A549 (cell line): ENCODE measurements at regions not wholly inside any gene's neighbourhood (a gene's known extent, or its start where the extent isn't known, plus 50 kb on each side); places are given as distances from the start of the nearest gene placed in this dataset.

Experiments used
- ATAC-seq, 2 experiments: fragments of 200-7000 bp in 1 of 2; fragments of >200 bp in 1 of 2; cut with Nextera tagmentation in 1 of 2; cut with Tn5 transposase in 1 of 2; 3 replicates each; pipeline versions ENCODE4 v1.8.0 to v1.9.1; 2018 to 2020; ENCODE audit warnings: mild to moderate bottlenecking in 1 of 2, moderate library complexity in 1 of 2
- CTCF ChIA-PET: fragments of 300-600 bp; sonication (Branson Sonifier 250); formaldehyde crosslinking; extraction: SDS; loops from one replicate; lab custom pipeline; 2021; ENCODE audit warnings: antibody characterized with exemption, inconsistent platforms; lab: Yijun Ruan, JAX
- POLR2A ChIA-PET: fragments of 350-600 bp; formaldehyde crosslinking; extraction: SDS; loops from one replicate; lab custom pipeline; 2021; ENCODE audit warnings: antibody characterized with exemption, inconsistent platforms; lab: Yijun Ruan, JAX
- DNase-seq, 2 experiments: peaks; one replicate each; pipeline versions ENCODE4 v3.0.0 to v3.0.0-alpha.2; 2011 to 2016; ENCODE audit warnings: low read depth in 1 of 2, low spot score in 1 of 2
- FAIRE-seq: peaks from 2 replicates; lab custom pipeline; 2011; peaks lifted over from hg19 to GRCh38; lab: Jason Lieb, UNC
- H3K27ac ChIP-seq, 2 experiments: fragments of >200 bp; sonication (Bioruptor Twin); formaldehyde crosslinking; 3 replicates each; pipeline ENCODE4 v1.5.1; 2016 to 2017
- H3K4me1 ChIP-seq: fragments of >200 bp; sonication (Bioruptor Twin); formaldehyde crosslinking; 3 replicates; pipeline ENCODE4 v1.6.1; 2016
- H3K4me2 ChIP-seq: fragments of >200 bp; sonication (Bioruptor Twin); formaldehyde crosslinking; 3 replicates; pipeline ENCODE4 v1.6.1; 2016
- H3K4me3 ChIP-seq: fragments of >200 bp; sonication (Bioruptor Twin); formaldehyde crosslinking; 3 replicates; pipeline ENCODE4 v1.5.1; 2016
- H3K9me3 ChIP-seq: fragments of >200 bp; sonication (Bioruptor Twin); formaldehyde crosslinking; 3 replicates; pipeline ENCODE4 v1.6.1; 2016
- CEBPB ChIP-seq, 2 experiments: fragments of >200 bp in 1 of 2; sonication (Bioruptor Twin) in 1 of 2; formaldehyde crosslinking in 1 of 2; IDR thresholded peaks; 2 replicates each; pipeline ENCODE4 v1.6.1; 2012 to 2016
- CHD2 ChIP-seq: fragments of 150-350 bp; IDR thresholded peaks from 2 replicates; pipeline ENCODE4 v1.6.1; 2014; ENCODE audit warnings: low read length; ENCODE audit not compliant: partially characterized antibody
- CTCF ChIP-seq: fragments of >200 bp; sonication (Bioruptor Twin); formaldehyde crosslinking; IDR thresholded peaks from 3 replicates; pipeline ENCODE4 v1.5.1; 2016
- E2F6 ChIP-seq: IDR thresholded peaks from 2 replicates; pipeline ENCODE4 v1.6.1; 2012; ENCODE audit warnings: low read depth, borderline replicate concordance
- EHF ChIP-seq: fragments of 250-450 bp; sonication (Bioruptor Pico); IDR thresholded peaks from 2 replicates; pipeline ENCODE4 v1.5.0; 2020; ENCODE audit warnings: mild to moderate bottlenecking
- EP300 ChIP-seq, 2 experiments: fragments of >200 bp; sonication (Bioruptor Twin); formaldehyde crosslinking; IDR thresholded peaks; 2 replicates in 1 of 2; 3 replicates in 1 of 2; pipeline ENCODE4 v1.6.1; 2016 to 2017
- ESRRA ChIP-seq: fragments of 150-350 bp; IDR thresholded peaks from 2 replicates; pipeline ENCODE4 v1.6.1; 2014; ENCODE audit warnings: mild to moderate bottlenecking, low read length, borderline replicate concordance
- FOSB ChIP-seq: fragments of 250-450 bp; sonication (Bioruptor Pico); IDR thresholded peaks from 2 replicates; pipeline ENCODE4 v1.5.0; 2020; ENCODE audit warnings: mild to moderate bottlenecking, moderate library complexity
- FOSL2 ChIP-seq, 2 experiments: fragments of 450-650 bp in 1 of 2; fragments of >200 bp in 1 of 2; sonication (Bioruptor Twin) in 1 of 2; formaldehyde crosslinking; IDR thresholded peaks; 2 replicates each; pipeline versions ENCODE4 v1.5.0 to v1.6.1; 2016 to 2020; ENCODE audit warnings: mild to moderate bottlenecking in 1 of 2, moderate library complexity in 1 of 2
- HES2 ChIP-seq: fragments of >200 bp; sonication (Bioruptor Twin); formaldehyde crosslinking; IDR thresholded peaks from 2 replicates; pipeline ENCODE4 v1.6.1; 2016
- HOXB13 ChIP-seq: fragments of 250-450 bp; sonication (Bioruptor Pico); IDR thresholded peaks from 2 replicates; pipeline ENCODE4 v1.5.0; 2020; ENCODE audit warnings: low read depth, mild to moderate bottlenecking, moderate library complexity
- JUN ChIP-seq, 2 experiments: fragments of >200 bp; sonication (Bioruptor Twin); formaldehyde crosslinking; IDR thresholded peaks; 2 replicates in 1 of 2; 3 replicates in 1 of 2; pipeline ENCODE4 v1.6.1; 2016 to 2017
- JUNB ChIP-seq: fragments of >200 bp; sonication (Bioruptor Twin); formaldehyde crosslinking; IDR thresholded peaks from 2 replicates; pipeline ENCODE4 v1.6.1; 2016
- KDM1A ChIP-seq: fragments of 200-600 bp; sonication (generic); IDR thresholded peaks from 2 replicates; pipeline ENCODE4 v1.6.1; 2016; ENCODE audit warnings: low read depth, mild to moderate bottlenecking
- MAX ChIP-seq: IDR thresholded peaks from 2 replicates; pipeline ENCODE4 v1.6.1; 2012
- NFE2L2 ChIP-seq: fragments of 150-350 bp; conservative IDR thresholded peaks from 2 replicates; pipeline ENCODE4 v1.6.1; 2014; ENCODE audit warnings: low read length
- RAD21 ChIP-seq, 2 experiments: fragments of >200 bp in 1 of 2; sonication (Bioruptor Twin) in 1 of 2; formaldehyde crosslinking in 1 of 2; IDR thresholded peaks in 1 of 2; conservative IDR thresholded peaks in 1 of 2; 2 replicates in 1 of 2; 3 replicates in 1 of 2; pipeline ENCODE4 v1.6.1; 2012 to 2018; ENCODE audit warnings: inconsistent platforms in 1 of 2
- RARB ChIP-seq: fragments of 250-450 bp; sonication (Bioruptor Pico); IDR thresholded peaks from 2 replicates; pipeline ENCODE4 v1.8.0; 2021; ENCODE audit warnings: mild to moderate bottlenecking, moderate library complexity
- RCOR1 ChIP-seq: fragments of 150-350 bp; IDR thresholded peaks from 2 replicates; pipeline ENCODE4 v1.6.1; 2014; ENCODE audit warnings: antibody characterized with exemption, low read length, low read depth
- SMC3 ChIP-seq: fragments of >200 bp; sonication (Bioruptor Twin); formaldehyde crosslinking; IDR thresholded peaks from 3 replicates; pipeline ENCODE4 v1.6.1; 2018; ENCODE audit warnings: inconsistent platforms
- ZC3H11A ChIP-seq: fragments of 450-650 bp; IDR thresholded peaks from 2 replicates; pipeline ENCODE4 v1.6.1; 2014; ENCODE audit warnings: antibody characterized with exemption, mild to moderate bottlenecking
- ZFP36 ChIP-seq: fragments of 450-650 bp; IDR thresholded peaks from 2 replicates; pipeline ENCODE4 v1.6.1; 2014; ENCODE audit warnings: borderline replicate concordance; ENCODE audit not compliant: partially characterized antibody
- WGBS: methylation state at CpG from one replicate; pipeline ENCODE4 v1.1.6; 2017; ENCODE audit errors: missing lambda C conversion rate; 5-methylcytosine and 5-hydroxymethylcytosine counted together

- no peak for TF ChIP-seq EHF
- peak; percentile 54 to 78; a peak in 4 of 5 replicates for TF ChIP-seq JUN (IDR thresholded peaks at IDR 0.05)
- no peak for TF ChIP-seq KDM1A
- no peak for TF ChIP-seq RCOR1
- no peak for TF ChIP-seq CHD2
- TF ChIP-seq RARB (CRISPR knock-in tag) = no peak
- TF ChIP-seq JUNB = no peak
Measured at GRCh38 chrX:10314530-10315104, 157.8 kb downstream of the CLCN4 start (continued).

GRCh38 chrX:10325611-10326010 is 168.8 kb downstream of the CLCN4 start:
- Histone ChIP-seq H3K4me3 (no peak overlapping the region), H3K4me2 (peak overlapping the region; percentile 67; the same call in 2 of the 3 replicates), H3K27ac (peak overlapping the region; percentile 35 to 72; a peak in 4 of 6 replicates), H3K4me1 (peaks cover 36% of the 10 kb centered on the region), H3K9me3 (no peaks in the 10 kb centered on the region)
- FAIRE-seq (peak; percentile 94), DNase-seq (peak in 1 of 2 experiments; percentile 5), ATAC-seq (no peak)
- 65% methylated on average over 2 of the region's 2 CpGs for WGBS
- TF ChIP-seq EP300 (IDR thresholded peaks at IDR 0.05) (no peak), JUNB (no peak), FOSB (CRISPR knock-in tag) (no peak)
- ChIA-PET CTCF (interaction anchor here (1.4 kb wide), 1 partner anchor 135 kb away, joined by 3 read pairs; no protein-coding TSS in a partner anchor), POLR2A (no interaction called here)

- TF ChIP-seq CEBPB (IDR thresholded peaks at IDR 0.05) (peak; percentile 73 to 84; a peak in 3 of 4 replicates), SMC3 (peak; percentile 75), ZFP36 (peak; percentile 1), ZC3H11A (no peak), CTCF (peak; percentile 59), ESRRA (no peak), HES2 (peak; percentile 14; the same call in 1 of the 2 replicates), NFE2L2 (no peak), RAD21 (conservative IDR thresholded peaks at IDR 0.05 in 1 of 2, IDR thresholded peaks at IDR 0.05 in 1 of 2) (peak; percentile 81)
- TF ChIP-seq, all 56 proteins: peak for 6
- H3K4me1 ChIP-seq = peaks cover 36% of the 10 kb centered on the region
- WGBS = 8% methylated on average over 2 of the region's 2 CpGs
- peak overlapping the region; percentile 72 to 77 for H3K27ac ChIP-seq
- no peaks in the 10 kb centered on the region for H3K9me3 ChIP-seq
- peak overlapping the region; percentile 67 for H3K4me2 ChIP-seq
- ChIA-PET CTCF (interaction anchor here (1.4 kb wide), 1 partner anchor 136 kb away, joined by 3 read pairs; no protein-coding TSS in a partner anchor), POLR2A (no interaction called here)
- DNase-seq (peak; percentile 13 to 77), FAIRE-seq (no peak), ATAC-seq (peak; percentile 97)
- H3K4me3 ChIP-seq = no peak overlapping the region
Measured at GRCh38 chrX:10326578-10326977, 169.8 kb downstream of the CLCN4 start.

GRCh38 chrX:10327651-10328050 is 170.9 kb downstream of the CLCN4 start:
- Histone ChIP-seq H3K9me3 (no peaks in the 10 kb centered on the region), H3K4me1 (peaks cover 36% of the 10 kb centered on the region), H3K4me2 (peak overlapping the region; percentile 67), H3K27ac (peak overlapping the region; percentile 72 to 77), H3K4me3 (no peak overlapping the region)
- ChIA-PET POLR2A (no interaction called here), CTCF (interaction anchor here (1.0 to 2.0 kb wide), 3 partner anchors 8 to 442 kb away, joined by 3 to 11 read pairs (median 3); no protein-coding TSS in a partner anchor)
- WGBS = 13% methylated on average over 6 of the region's 7 CpGs
- DNase-seq = peak; percentile 24 to 66
- no peak for FAIRE-seq
- 0 out of 2 replicates have a peak, but pooled peaks have one; percentile 6 for TF ChIP-seq FOSL2 (IDR thresholded peaks at IDR 0.05)
- peak; percentile 52; the same call in 1 of the 2 replicates for TF ChIP-seq FOSL2 (CRISPR knock-in tag; IDR thresholded peaks at IDR 0.05)
- TF ChIP-seq EP300 (IDR thresholded peaks at IDR 0.05) = peak in 1 of 2 experiments; percentile 32; a peak in 1 of 5 replicates
- TF ChIP-seq JUN (IDR thresholded peaks at IDR 0.05) = no peak
- TF ChIP-seq E2F6 = 0 out of 2 replicates have a peak, but pooled peaks have one; percentile 35
- no peak for TF ChIP-seq HOXB13 (CRISPR knock-in tag)
- 0 out of 2 replicates have a peak, but pooled peaks have one; percentile 15 for TF ChIP-seq JUNB
- peak; percentile 40; the same call in 1 of the 2 replicates for TF ChIP-seq MAX
- peak; percentile 84 to 87 for ATAC-seq
